Suprapubic skin (tissue), 4 donors: ENCODE measurements at regions not wholly inside any gene's neighbourhood (a gene's known extent, or its start where the extent isn't known, plus 50 kb on each side); places are given as distances from the start of the nearest gene placed in this dataset.

Experiments used
- DNase-seq, 2 donors: peaks; one replicate each; pipeline ENCODE4 v3.0.0-alpha.2; 2019; ENCODE audit warnings: low spot score in 2 of 2
- H3K27ac ChIP-seq: fragments of 200-600 bp; sonication (generic); one replicate; pipeline ENCODE4 v1.5.1; 2019
- H3K27me3 ChIP-seq: fragments of 200-600 bp; sonication (generic); one replicate; pipeline ENCODE4 v1.5.1; 2019
- H3K36me3 ChIP-seq: fragments of 200-600 bp; sonication (generic); one replicate; pipeline ENCODE4 v1.5.1; 2019
- H3K4me1 ChIP-seq: fragments of 200-600 bp; sonication (generic); one replicate; pipeline ENCODE4 v1.5.1; 2019
- H3K4me3 ChIP-seq: fragments of 200-600 bp; sonication (generic); one replicate; pipeline ENCODE4 v1.5.1; 2019; ENCODE audit warnings: mild to moderate bottlenecking
- H3K9me3 ChIP-seq: fragments of 200-600 bp; sonication (generic); one replicate; pipeline ENCODE4 v1.5.1; 2019
- EP300 ChIP-seq: sonication (generic); formaldehyde crosslinking; IDR thresholded peaks from one replicate; pipeline ENCODE4 v1.6.1; 2017; ENCODE audit warnings: antibody characterized with exemption
- POLR2A ChIP-seq, 2 donors: fragments of 450-650 bp; IDR thresholded peaks; one replicate each; pipeline ENCODE4 v1.6.1; 2017; ENCODE audit warnings: antibody characterized with exemption in 2 of 2, mild to moderate bottlenecking in 2 of 2, moderate library complexity in 2 of 2
- POLR2AphosphoS5 ChIP-seq, 3 donors: sonication (generic); formaldehyde crosslinking; IDR thresholded peaks; one replicate each; pipeline ENCODE4 v1.6.1; 2017; ENCODE audit warnings: antibody characterized with exemption in 3 of 3
- WGBS: methylation state at CpG from one replicate; pipeline ENCODE4 v1.1.5; 2018; 5-methylcytosine and 5-hydroxymethylcytosine counted together
- TF ChIP-seq, protein P1 (sequence below), 2 donors: fragments of 200-600 bp in 1 of 2; fragments of 450-650 bp in 1 of 2; sonication (generic) in 1 of 2; IDR thresholded peaks; one replicate each; pipeline ENCODE4 v1.5.1; 2016 to 2019; ENCODE audit warnings: antibody characterized with exemption in 2 of 2, mild to moderate bottlenecking in 1 of 2, moderate library complexity in 1 of 2

GRCh38 chr20:48164566-48165400 is 379.5 kb upstream of the SULF2 start:
- Histone ChIP-seq H3K27me3 (peaks cover 47% of the 10 kb centered on the region), H3K36me3 (no peaks in the 10 kb centered on the region), H3K9me3 (no peaks in the 10 kb centered on the region), H3K27ac (no peak overlapping the region), H3K4me3 (no peak overlapping the region), H3K4me1 (no peaks in the 10 kb centered on the region)
- WGBS, result 66% methylated on average over 17 of the region's 17 CpGs
- TF ChIP-seq, protein P1, sequence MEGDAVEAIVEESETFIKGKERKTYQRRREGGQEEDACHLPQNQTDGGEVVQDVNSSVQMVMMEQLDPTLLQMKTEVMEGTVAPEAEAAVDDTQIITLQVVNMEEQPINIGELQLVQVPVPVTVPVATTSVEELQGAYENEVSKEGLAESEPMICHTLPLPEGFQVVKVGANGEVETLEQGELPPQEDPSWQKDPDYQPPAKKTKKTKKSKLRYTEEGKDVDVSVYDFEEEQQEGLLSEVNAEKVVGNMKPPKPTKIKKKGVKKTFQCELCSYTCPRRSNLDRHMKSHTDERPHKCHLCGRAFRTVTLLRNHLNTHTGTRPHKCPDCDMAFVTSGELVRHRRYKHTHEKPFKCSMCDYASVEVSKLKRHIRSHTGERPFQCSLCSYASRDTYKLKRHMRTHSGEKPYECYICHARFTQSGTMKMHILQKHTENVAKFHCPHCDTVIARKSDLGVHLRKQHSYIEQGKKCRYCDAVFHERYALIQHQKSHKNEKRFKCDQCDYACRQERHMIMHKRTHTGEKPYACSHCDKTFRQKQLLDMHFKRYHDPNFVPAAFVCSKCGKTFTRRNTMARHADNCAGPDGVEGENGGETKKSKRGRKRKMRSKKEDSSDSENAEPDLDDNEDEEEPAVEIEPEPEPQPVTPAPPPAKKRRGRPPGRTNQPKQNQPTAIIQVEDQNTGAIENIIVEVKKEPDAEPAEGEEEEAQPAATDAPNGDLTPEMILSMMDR (IDR thresholded peaks at IDR 0.05), result no peak
- TF ChIP-seq POLR2AphosphoS5 (IDR thresholded peaks at IDR 0.05) (no peak), EP300 (no peak), POLR2A (IDR thresholded peaks at IDR 0.05) (no peak)
- DNase-seq, result no peak

DNA sequence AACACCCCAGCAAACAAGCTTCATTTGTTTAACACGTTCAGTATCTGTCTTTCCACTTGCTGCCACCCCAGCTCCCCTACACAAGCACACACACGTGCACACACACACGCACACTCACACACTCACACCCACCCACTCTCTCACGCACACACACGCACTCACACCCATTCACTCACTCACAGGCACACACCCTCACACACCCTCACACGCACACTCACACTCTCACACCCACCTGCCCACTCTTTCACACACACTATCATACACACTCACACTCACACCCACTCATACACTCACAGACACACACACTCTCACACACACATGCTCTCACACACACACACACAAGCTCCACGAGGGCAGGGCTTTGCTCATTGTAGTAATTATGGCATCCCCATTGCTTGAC is 378.8 kb upstream of the SULF2 start:
- no peak for DNase-seq
- 59% methylated on average over 7 of the region's 7 CpGs for WGBS
- TF ChIP-seq EP300, result no peak
- no peaks in the 10 kb centered on the region for H3K9me3 ChIP-seq
- H3K27me3 ChIP-seq, result peaks cover 40% of the 10 kb centered on the region
- H3K27ac ChIP-seq, result no peak overlapping the region
- no peaks in the 10 kb centered on the region for H3K4me1 ChIP-seq
- H3K4me3 ChIP-seq, result no peak overlapping the region
- no peaks in the 10 kb centered on the region for H3K36me3 ChIP-seq

DNA sequence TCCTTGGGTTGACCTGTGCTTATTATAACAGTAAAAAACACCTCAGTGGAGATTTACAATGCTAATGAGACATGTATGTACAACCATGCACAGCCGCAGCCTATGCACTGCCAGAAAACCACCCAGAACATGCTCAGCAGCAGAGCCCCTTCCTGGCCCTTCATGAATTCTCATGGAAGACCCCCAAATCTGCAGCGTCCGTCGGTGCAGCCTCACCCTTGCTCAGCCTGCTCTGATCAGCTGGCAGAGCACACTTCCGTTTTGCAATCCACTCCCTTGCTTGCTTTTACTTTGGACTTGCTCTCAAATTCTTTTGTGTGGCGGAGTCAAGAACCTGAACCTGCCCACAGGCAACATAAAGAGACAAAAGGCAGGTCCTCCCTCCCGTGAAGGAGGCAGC is 378.2 kb upstream of the SULF2 start:
- Histone ChIP-seq H3K36me3 (no peaks in the 10 kb centered on the region), H3K27ac (no peak overlapping the region), H3K4me3 (no peak overlapping the region), H3K4me1 (no peaks in the 10 kb centered on the region), H3K27me3 (peaks cover 38% of the 10 kb centered on the region), H3K9me3 (no peaks in the 10 kb centered on the region)
- no peak for DNase-seq
- 32% methylated on average over 7 of the region's 7 CpGs for WGBS
- TF ChIP-seq POLR2A (IDR thresholded peaks at IDR 0.05) (no peak), EP300 (no peak)
- TF ChIP-seq, protein P1 (IDR thresholded peaks at IDR 0.05), result no peak

GRCh38 chr20:48162621-48163020 is 377.3 kb upstream of the SULF2 start:
- TF ChIP-seq EP300 (no peak), POLR2AphosphoS5 (IDR thresholded peaks at IDR 0.05) (no peak), POLR2A (IDR thresholded peaks at IDR 0.05) (no peak)
- TF ChIP-seq, protein P1 (IDR thresholded peaks at IDR 0.05), result no peak
- no peaks in the 10 kb centered on the region for H3K9me3 ChIP-seq
- WGBS, result 83% methylated on average over 13 of the region's 13 CpGs
- no peak overlapping the region for H3K4me3 ChIP-seq
- no peaks in the 10 kb centered on the region for H3K36me3 ChIP-seq
- peaks cover 33% of the 10 kb centered on the region for H3K27me3 ChIP-seq
- no peak for DNase-seq
- no peak overlapping the region for H3K27ac ChIP-seq
- no peaks in the 10 kb centered on the region for H3K4me1 ChIP-seq

DNA sequence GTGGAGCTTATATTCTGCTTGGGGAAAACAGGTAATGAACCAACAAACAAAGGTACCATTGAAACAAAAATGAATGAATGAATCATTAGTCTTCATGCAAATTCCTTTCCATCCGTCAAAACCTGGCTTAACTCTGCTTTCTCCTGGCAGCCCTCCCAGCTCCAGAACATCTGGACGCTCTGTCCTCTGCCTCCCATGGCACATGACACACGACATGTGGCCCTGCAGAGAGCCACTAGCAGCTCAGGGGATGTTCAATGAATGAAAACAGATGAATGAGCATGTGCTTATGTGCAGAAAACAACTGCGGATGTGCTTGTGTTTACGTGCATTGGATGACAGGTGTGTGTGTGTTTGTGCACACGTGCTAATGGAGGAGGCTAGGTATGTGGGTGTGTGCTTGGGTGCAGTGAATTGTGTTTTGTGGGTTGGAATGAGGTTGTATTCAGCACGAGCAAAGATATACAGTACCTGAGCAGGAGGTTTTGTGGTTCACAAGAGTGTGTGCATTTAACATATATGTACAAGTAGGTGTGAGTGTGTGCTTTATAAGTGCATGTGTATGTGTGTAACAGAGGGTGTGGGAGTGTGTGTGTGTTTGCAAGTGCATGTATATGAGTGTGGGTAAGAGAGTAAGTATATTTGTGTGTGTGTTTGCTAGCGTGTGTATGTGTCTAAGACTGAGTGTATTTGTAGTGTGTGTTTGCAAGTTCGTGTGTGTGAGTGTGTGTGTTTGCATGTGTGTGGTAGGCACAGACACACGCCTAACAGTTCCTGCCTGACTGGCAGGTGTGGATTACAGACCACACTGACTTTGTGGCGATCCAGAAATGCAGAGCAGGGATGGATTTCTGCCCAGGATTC is 374.1 kb upstream of the SULF2 start:
- no peaks in the 10 kb centered on the region for H3K36me3 ChIP-seq
- H3K4me3 ChIP-seq, result no peak overlapping the region
- WGBS, result 46% methylated on average over 11 of the region's 11 CpGs
- no peak overlapping the region for H3K27ac ChIP-seq
- TF ChIP-seq EP300 (no peak), POLR2AphosphoS5 (IDR thresholded peaks at IDR 0.05) (no peak), POLR2A (IDR thresholded peaks at IDR 0.05) (no peak)
- TF ChIP-seq, protein P1 (IDR thresholded peaks at IDR 0.05), result no peak
- H3K27me3 ChIP-seq, result peaks cover 12% of the 10 kb centered on the region
- no peaks in the 10 kb centered on the region for H3K4me1 ChIP-seq
- peaks cover 3% of the 10 kb centered on the region for H3K9me3 ChIP-seq
- no peak for DNase-seq
